ENCODE measurements at regions not wholly inside any gene's neighbourhood (a gene's known extent, or its start where the extent isn't known, plus 50 kb on each side); places are given as distances from the start of the nearest gene placed in this dataset.

GRCh38 chr6:14353281-14353680, 235.7 kb downstream of the CD83 start:
- no peaks in the 10 kb centered on the region for H3K4me1 ChIP-seq (ENCODE audit: control insufficient read depth in 2 of 2, insufficient read depth in 2 of 2, low read length in 2 of 2)
- intact Hi-C loops (cut with micrococcal nuclease): no loop called here

GRCh38 chr6:14353798-14354197, 236.2 kb downstream of the CD83 start:
- Histone ChIP-seq H3K9me3 (ENCODE audit: control insufficient read depth in 2 of 3, low read length in 3 of 3) (peaks cover 0 to 5% (median 0%) of the 10 kb centered on the region in 3 experiments), H3K36me3 (ENCODE audit: control insufficient read depth in 2 of 3, insufficient read depth in 3 of 3, low read length in 3 of 3) (no peaks in the 10 kb centered on the region), H3K4me3 (ENCODE audit: low read length) (no peak overlapping the region), H3K27me3 (ENCODE audit: control insufficient read depth in 2 of 2, insufficient read depth in 2 of 2, low read length in 2 of 2) (no peaks in the 10 kb centered on the region), H3K4me1 (ENCODE audit: control insufficient read depth in 2 of 2, insufficient read depth in 2 of 2, low read length in 2 of 2) (no peaks in the 10 kb centered on the region), H3K27ac (ENCODE audit: low read depth, low read length) (no peak overlapping the region)
- H3K36me3 Mint-ChIP-seq: peaks cover 0 to 9% (median 0%) of the 10 kb centered on the region in 5 donors
- no peak overlapping the region for H3K27ac Mint-ChIP-seq
- intact Hi-C loops (cut with micrococcal nuclease): no loop called here
- peaks cover 8 to 24% (median 15%) of the 10 kb centered on the region in 7 donors for H3K4me1 Mint-ChIP-seq
- no peaks in the 10 kb centered on the region for H3K27me3 Mint-ChIP-seq
- DNase-seq (no peak), ATAC-seq (no peak)
- no peak overlapping the region for H3K4me3 Mint-ChIP-seq
- CTCF ChIA-PET: no interaction called here
- peaks cover 0 to 8% (median 3%) of the 10 kb centered on the region in 11 donors for H3K9me3 Mint-ChIP-seq
- POLR2A ChIA-PET: no interaction called here

More at GRCh38 chr6:14353281-14353680, 235.7 kb downstream of the CD83 start:
- no peak overlapping the region for H3K4me3 Mint-ChIP-seq
- no peak overlapping the region for H3K27ac Mint-ChIP-seq
- H3K27me3 ChIP-seq (ENCODE audit: control insufficient read depth in 2 of 2, insufficient read depth in 2 of 2, low read length in 2 of 2): no peaks in the 10 kb centered on the region
- H3K27me3 Mint-ChIP-seq: no peaks in the 10 kb centered on the region
- POLR2A ChIA-PET: no interaction called here
- no peaks in the 10 kb centered on the region for H3K36me3 ChIP-seq (ENCODE audit: control insufficient read depth in 2 of 3, insufficient read depth in 3 of 3, low read length in 3 of 3)
- H3K9me3 Mint-ChIP-seq: peaks cover 0 to 8% (median 2%) of the 10 kb centered on the region in 11 donors
- peaks cover 8 to 24% (median 15%) of the 10 kb centered on the region in 7 donors for H3K4me1 Mint-ChIP-seq
- peaks cover 0 to 5% (median 0%) of the 10 kb centered on the region in 3 experiments for H3K9me3 ChIP-seq (ENCODE audit: control insufficient read depth in 2 of 3, low read length in 3 of 3)
- H3K4me3 ChIP-seq (ENCODE audit: low read length): no peak overlapping the region
- DNase-seq (no peak), ATAC-seq (no peak)
- H3K27ac ChIP-seq (ENCODE audit: low read depth, low read length): no peak overlapping the region
- peaks cover 0 to 9% (median 0%) of the 10 kb centered on the region in 5 donors for H3K36me3 Mint-ChIP-seq
- CTCF ChIA-PET: no interaction called here

- no peaks in the 10 kb centered on the region for H3K27me3 Mint-ChIP-seq
- Histone ChIP-seq H3K4me1 (ENCODE audit: control insufficient read depth in 2 of 2, insufficient read depth in 2 of 2, low read length in 2 of 2) (no peaks in the 10 kb centered on the region), H3K9me3 (ENCODE audit: control insufficient read depth in 2 of 3, low read length in 3 of 3) (peaks cover 0 to 5% (median 0%) of the 10 kb centered on the region in 3 experiments), H3K27me3 (ENCODE audit: control insufficient read depth in 2 of 2, insufficient read depth in 2 of 2, low read length in 2 of 2) (no peaks in the 10 kb centered on the region), H3K27ac (ENCODE audit: low read depth, low read length) (no peak overlapping the region), H3K36me3 (ENCODE audit: control insufficient read depth in 2 of 3, insufficient read depth in 3 of 3, low read length in 3 of 3) (no peaks in the 10 kb centered on the region), H3K4me3 (ENCODE audit: low read length) (no peak overlapping the region)
- CTCF ChIA-PET: no interaction called here
- no peak overlapping the region for H3K4me3 Mint-ChIP-seq
- ATAC-seq (no peak), DNase-seq (no peak)
- peaks cover 0 to 8% (median 3%) of the 10 kb centered on the region in 11 donors for H3K9me3 Mint-ChIP-seq
- H3K36me3 Mint-ChIP-seq: peaks cover 0 to 7% (median 0%) of the 10 kb centered on the region in 5 donors
- POLR2A ChIA-PET: interaction anchor here (0.6 kb wide), 1 partner anchor 14 kb away, joined by 3 read pairs; no protein-coding TSS in a partner anchor
- no peak overlapping the region for H3K27ac Mint-ChIP-seq
- intact Hi-C loops (cut with micrococcal nuclease): no loop called here
- H3K4me1 Mint-ChIP-seq: peaks cover 8 to 24% (median 15%) of the 10 kb centered on the region in 7 donors
These were observed 237.5 kb downstream of the CD83 start for GRCh38 chr6:14354919-14355572.

GRCh38 chr6:14359438-14359837, 241.9 kb downstream of the CD83 start:
- no peaks in the 10 kb centered on the region for H3K4me1 ChIP-seq (ENCODE audit: control insufficient read depth in 2 of 2, insufficient read depth in 2 of 2, low read length in 2 of 2)
- no peaks in the 10 kb centered on the region for H3K9me3 ChIP-seq (ENCODE audit: control insufficient read depth in 2 of 3, low read length in 3 of 3)
- Mint-ChIP-seq H3K27me3 (no peaks in the 10 kb centered on the region), H3K27ac (no peak overlapping the region), H3K36me3 (no peaks in the 10 kb centered on the region), H3K9me3 (peaks cover 0 to 3% (median 0%) of the 10 kb centered on the region in 11 donors), H3K4me3 (no peak overlapping the region), H3K4me1 (peaks cover 2 to 8% (median 6%) of the 10 kb centered on the region in 7 donors)
- ChIA-PET POLR2A (no interaction called here), CTCF (no interaction called here)
- intact Hi-C loops (cut with micrococcal nuclease): no loop called here
- no peaks in the 10 kb centered on the region for H3K27me3 ChIP-seq (ENCODE audit: control insufficient read depth in 2 of 2, insufficient read depth in 2 of 2, low read length in 2 of 2)
- H3K36me3 ChIP-seq (ENCODE audit: control insufficient read depth in 2 of 3, insufficient read depth in 3 of 3, low read length in 3 of 3): no peaks in the 10 kb centered on the region
- ATAC-seq: no peak
- no peak for DNase-seq
- no peak overlapping the region for H3K4me3 ChIP-seq (ENCODE audit: low read length)
- H3K27ac ChIP-seq (ENCODE audit: low read depth, low read length): no peak overlapping the region

GRCh38 chr6:14360565-14360964, 243.0 kb downstream of the CD83 start:
- ChIA-PET CTCF (no interaction called here), POLR2A (no interaction called here)
- Mint-ChIP-seq H3K9me3 (peaks cover 0 to 3% (median 0%) of the 10 kb centered on the region in 11 donors), H3K36me3 (no peaks in the 10 kb centered on the region), H3K4me1 (no peaks in the 10 kb centered on the region), H3K4me3 (no peak overlapping the region), H3K27me3 (no peaks in the 10 kb centered on the region), H3K27ac (no peak overlapping the region)
- Histone ChIP-seq H3K27ac (ENCODE audit: low read depth, low read length) (no peak overlapping the region), H3K9me3 (ENCODE audit: control insufficient read depth in 2 of 3, low read length in 3 of 3) (no peaks in the 10 kb centered on the region), H3K36me3 (ENCODE audit: control insufficient read depth in 2 of 3, insufficient read depth in 3 of 3, low read length in 3 of 3) (no peaks in the 10 kb centered on the region), H3K27me3 (ENCODE audit: control insufficient read depth in 2 of 2, insufficient read depth in 2 of 2, low read length in 2 of 2) (no peaks in the 10 kb centered on the region), H3K4me3 (ENCODE audit: low read length) (no peak overlapping the region), H3K4me1 (ENCODE audit: control insufficient read depth in 2 of 2, insufficient read depth in 2 of 2, low read length in 2 of 2) (no peaks in the 10 kb centered on the region)
- intact Hi-C loops (cut with micrococcal nuclease): no loop called here
- ATAC-seq: no peak
- DNase-seq: no peak

- intact Hi-C loops (cut with micrococcal nuclease): no loop called here
- Histone ChIP-seq H3K27me3 (ENCODE audit: control insufficient read depth in 2 of 2, insufficient read depth in 2 of 2, low read length in 2 of 2) (no peaks in the 10 kb centered on the region), H3K36me3 (ENCODE audit: control insufficient read depth in 2 of 3, insufficient read depth in 3 of 3, low read length in 3 of 3) (no peaks in the 10 kb centered on the region), H3K4me3 (ENCODE audit: low read length) (no peak overlapping the region), H3K4me1 (ENCODE audit: control insufficient read depth in 2 of 2, insufficient read depth in 2 of 2, low read length in 2 of 2) (no peaks in the 10 kb centered on the region), H3K27ac (ENCODE audit: low read depth, low read length) (no peak overlapping the region), H3K9me3 (ENCODE audit: control insufficient read depth in 2 of 3, low read length in 3 of 3) (no peaks in the 10 kb centered on the region)
- H3K4me1 Mint-ChIP-seq: no peaks in the 10 kb centered on the region
- H3K36me3 Mint-ChIP-seq: no peaks in the 10 kb centered on the region
- no peak overlapping the region for H3K27ac Mint-ChIP-seq
- no peak overlapping the region for H3K4me3 Mint-ChIP-seq
- H3K27me3 Mint-ChIP-seq: no peaks in the 10 kb centered on the region
- DNase-seq (no peak), ATAC-seq (no peak)
- ChIA-PET CTCF (no interaction called here), POLR2A (no interaction called here)
- H3K9me3 Mint-ChIP-seq: peaks cover 0 to 3% (median 0%) of the 10 kb centered on the region in 11 donors
These were observed 243.7 kb downstream of the CD83 start for GRCh38 chr6:14361297-14361696.

GRCh38 chr6:14361956-14362587, 244.5 kb downstream of the CD83 start:
- H3K36me3 Mint-ChIP-seq: no peaks in the 10 kb centered on the region
- H3K27me3 Mint-ChIP-seq: no peaks in the 10 kb centered on the region
- H3K4me3 Mint-ChIP-seq: no peak overlapping the region
- H3K27me3 ChIP-seq (ENCODE audit: control insufficient read depth in 2 of 2, insufficient read depth in 2 of 2, low read length in 2 of 2): no peaks in the 10 kb centered on the region
- no peak for DNase-seq
- peaks cover 0 to 3% (median 0%) of the 10 kb centered on the region in 11 donors for H3K9me3 Mint-ChIP-seq
- CTCF ChIA-PET: interaction anchor here (0.6 kb wide), 1 partner anchor 13 kb away, joined by 6 read pairs; no protein-coding TSS in a partner anchor
- H3K9me3 ChIP-seq (ENCODE audit: control insufficient read depth in 2 of 3, low read length in 3 of 3): no peaks in the 10 kb centered on the region
- H3K4me1 ChIP-seq (ENCODE audit: control insufficient read depth in 2 of 2, insufficient read depth in 2 of 2, low read length in 2 of 2): no peaks in the 10 kb centered on the region
- H3K27ac Mint-ChIP-seq: no peak overlapping the region
- no peaks in the 10 kb centered on the region for H3K36me3 ChIP-seq (ENCODE audit: control insufficient read depth in 2 of 3, insufficient read depth in 3 of 3, low read length in 3 of 3)
- no peak for ATAC-seq
- intact Hi-C loops (cut with micrococcal nuclease): no loop called here
- no peaks in the 10 kb centered on the region for H3K4me1 Mint-ChIP-seq
- POLR2A ChIA-PET: interaction anchor here (0.7 kb wide), 1 partner anchor 1406 kb away, joined by 3 read pairs; no protein-coding TSS in a partner anchor
- no peak overlapping the region for H3K27ac ChIP-seq (ENCODE audit: low read depth, low read length)
- H3K4me3 ChIP-seq (ENCODE audit: low read length): no peak overlapping the region

Data from naive thymus-derived CD4-positive, alpha-beta T cell (primary cell).